Astrocyte of the spinal cord (primary cell): ENCODE measurements at regions not wholly inside any gene's neighbourhood (a gene's known extent, or its start where the extent isn't known, plus 50 kb on each side); places are given as distances from the start of the nearest gene placed in this dataset.

Experiments used
- DNase-seq: peaks from one replicate; pipeline ENCODE4 v3.0.0; 2011; ENCODE audit warnings: low read depth, low spot score
- H3K4me3 ChIP-seq: 2 replicates; pipeline ENCODE4 v1.5.1; 2011; ENCODE audit warnings: low read depth, mild to moderate bottlenecking, low read length, moderate library complexity
- in situ Hi-C: cut with HindIII; loops from 2 replicates; pipeline ENCODE4 v1.10.0; 2017; ENCODE audit warnings: low sequenced_read_pairs
- TF ChIP-seq, protein P1 (sequence below): IDR thresholded peaks from 2 replicates; pipeline ENCODE4 v1.5.1; 2012; ENCODE audit warnings: low read depth, mild to moderate bottlenecking, low read length, inconsistent platforms

DNA sequence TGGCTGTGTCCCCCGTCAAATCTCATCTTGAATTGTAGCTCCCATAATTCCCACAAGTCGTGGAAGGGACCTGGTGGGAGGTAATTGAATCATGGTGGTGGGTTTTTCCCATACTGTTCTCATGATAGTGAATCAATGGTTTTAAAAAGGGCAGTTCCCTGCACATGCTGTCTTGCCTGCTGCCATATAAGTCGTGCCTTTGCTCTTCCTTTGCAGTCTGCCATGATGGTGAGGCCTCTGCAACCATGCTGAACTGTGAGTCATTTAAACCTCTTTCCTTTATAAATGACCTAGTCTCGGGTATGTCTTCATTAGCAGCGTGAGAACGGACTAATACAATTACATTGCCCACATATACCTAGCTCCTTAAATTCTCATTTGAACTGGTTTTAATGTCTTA, 353.0 kb upstream of the KLF4 start:
- no peak overlapping the region for H3K4me3 ChIP-seq
- DNase-seq = no peak
- in situ Hi-C loops = no loop called here
- TF ChIP-seq, protein P1, sequence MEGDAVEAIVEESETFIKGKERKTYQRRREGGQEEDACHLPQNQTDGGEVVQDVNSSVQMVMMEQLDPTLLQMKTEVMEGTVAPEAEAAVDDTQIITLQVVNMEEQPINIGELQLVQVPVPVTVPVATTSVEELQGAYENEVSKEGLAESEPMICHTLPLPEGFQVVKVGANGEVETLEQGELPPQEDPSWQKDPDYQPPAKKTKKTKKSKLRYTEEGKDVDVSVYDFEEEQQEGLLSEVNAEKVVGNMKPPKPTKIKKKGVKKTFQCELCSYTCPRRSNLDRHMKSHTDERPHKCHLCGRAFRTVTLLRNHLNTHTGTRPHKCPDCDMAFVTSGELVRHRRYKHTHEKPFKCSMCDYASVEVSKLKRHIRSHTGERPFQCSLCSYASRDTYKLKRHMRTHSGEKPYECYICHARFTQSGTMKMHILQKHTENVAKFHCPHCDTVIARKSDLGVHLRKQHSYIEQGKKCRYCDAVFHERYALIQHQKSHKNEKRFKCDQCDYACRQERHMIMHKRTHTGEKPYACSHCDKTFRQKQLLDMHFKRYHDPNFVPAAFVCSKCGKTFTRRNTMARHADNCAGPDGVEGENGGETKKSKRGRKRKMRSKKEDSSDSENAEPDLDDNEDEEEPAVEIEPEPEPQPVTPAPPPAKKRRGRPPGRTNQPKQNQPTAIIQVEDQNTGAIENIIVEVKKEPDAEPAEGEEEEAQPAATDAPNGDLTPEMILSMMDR = no peak

DNA sequence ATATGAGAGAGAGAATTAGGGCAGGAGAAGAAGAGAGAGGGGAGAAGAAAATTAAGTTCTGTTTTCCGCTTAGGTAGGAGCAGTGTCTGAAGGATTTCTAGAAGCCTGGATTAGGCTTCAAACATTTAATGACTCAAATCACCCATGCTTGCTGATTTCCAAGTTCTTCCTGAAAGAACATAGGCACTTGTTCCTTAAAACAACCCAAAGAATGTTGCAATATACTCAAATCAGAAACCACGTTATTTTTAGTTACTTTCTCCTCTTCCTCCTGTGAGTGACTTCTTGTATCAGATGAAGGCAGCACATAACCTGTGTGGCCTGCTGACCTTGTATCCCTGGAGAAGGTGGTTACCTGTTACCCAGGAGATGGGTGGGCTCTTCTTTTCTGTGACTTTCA, 351.5 kb upstream of the KLF4 start:
- H3K4me3 ChIP-seq = no peak overlapping the region
- no peak for DNase-seq
- TF ChIP-seq, protein P1 = no peak
- in situ Hi-C loops = no loop called here

DNA sequence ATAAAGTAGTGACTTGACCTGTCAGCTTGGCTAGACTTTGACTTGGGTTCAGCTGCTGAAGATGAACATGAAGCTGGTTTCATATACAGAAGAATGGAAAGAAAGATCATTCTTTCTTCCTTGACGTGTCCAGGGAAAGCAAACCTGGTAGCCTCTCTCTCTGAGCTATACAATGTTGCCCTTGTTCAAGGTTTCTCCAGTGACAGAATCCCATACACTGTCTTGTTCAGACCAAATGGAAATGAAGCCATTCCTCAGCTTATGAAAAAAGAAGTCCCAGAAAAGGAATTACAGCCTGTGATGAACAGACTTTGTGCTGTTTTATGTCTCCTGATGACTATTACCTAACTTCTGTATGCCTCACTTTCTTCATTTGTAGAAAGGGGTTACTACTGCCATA, 349.8 kb upstream of the KLF4 start:
- no peak for DNase-seq
- TF ChIP-seq, protein P1 = no peak
- H3K4me3 ChIP-seq = no peak overlapping the region
- in situ Hi-C loops = no loop called here

DNA sequence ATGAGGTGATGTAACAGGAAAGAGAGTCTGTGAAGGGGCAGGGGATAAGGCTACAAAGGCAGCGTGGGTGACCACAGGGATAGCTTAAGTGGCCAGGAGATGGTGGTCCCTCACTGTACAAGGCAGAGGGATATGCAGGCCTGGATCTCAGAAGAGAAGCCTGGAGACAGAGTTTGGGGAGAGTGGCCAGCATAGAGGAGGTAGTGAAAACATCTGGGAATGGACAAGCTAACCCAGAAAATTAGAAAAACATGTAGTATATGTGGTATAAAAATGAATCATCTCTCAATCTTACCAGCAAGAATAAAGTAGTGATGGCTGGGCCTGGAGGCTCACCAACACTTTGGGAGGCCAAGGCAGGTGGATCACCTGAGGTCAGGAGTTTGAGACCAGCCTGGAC, 349.2 kb upstream of the KLF4 start:
- DNase-seq = no peak
- in situ Hi-C loops = no loop called here

DNA sequence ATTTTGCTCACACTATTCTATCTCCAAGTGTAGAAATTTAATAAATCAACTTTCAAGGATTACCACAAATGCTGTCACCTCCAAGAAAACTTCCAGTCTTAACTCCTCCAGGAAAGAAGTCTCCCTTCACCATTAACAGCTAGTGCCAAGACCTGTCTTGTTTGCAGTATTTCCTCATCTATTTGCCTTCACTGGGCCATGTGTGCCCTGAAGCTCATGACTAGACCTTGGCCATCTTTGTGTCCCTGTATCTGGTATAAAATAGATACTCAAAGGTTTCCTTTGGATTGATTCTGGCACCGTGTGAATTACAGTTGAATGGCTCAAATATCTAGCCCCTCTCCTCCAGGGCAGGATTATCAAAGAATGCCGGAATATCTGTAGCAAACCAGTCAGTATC, 346.7 kb upstream of the KLF4 start:
- TF ChIP-seq, protein P1 = no peak
- in situ Hi-C loops = no loop called here

More for the DNA sequence above, 349.2 kb upstream of the KLF4 start:
- TF ChIP-seq, protein P1 = no peak
- no peak overlapping the region for H3K4me3 ChIP-seq

DNA sequence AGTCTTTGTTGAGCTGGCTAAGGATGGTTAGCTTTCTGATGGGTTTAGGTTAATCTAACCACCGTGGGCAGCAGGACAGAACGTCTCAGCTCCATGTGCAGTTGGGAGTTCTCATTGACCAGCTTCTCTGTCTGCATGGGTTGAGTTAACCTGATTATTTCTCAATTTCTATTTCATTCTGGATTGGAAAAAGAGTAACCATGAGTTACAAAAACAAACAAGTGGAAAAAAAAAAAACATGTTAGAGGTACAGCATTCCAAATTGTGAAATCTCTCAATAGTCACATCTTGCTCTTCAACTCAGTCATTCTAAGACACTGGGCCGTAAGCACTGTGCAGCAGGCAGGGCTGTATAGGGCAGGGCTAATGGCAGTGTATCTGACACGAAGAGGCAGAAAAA, 343.7 kb upstream of the KLF4 start:
- DNase-seq = no peak
- TF ChIP-seq, protein P1 = no peak
- H3K4me3 ChIP-seq = no peak overlapping the region
- in situ Hi-C loops = no loop called here

More for the DNA sequence above, 346.7 kb upstream of the KLF4 start:
- DNase-seq = no peak
- H3K4me3 ChIP-seq = no peak overlapping the region

DNA sequence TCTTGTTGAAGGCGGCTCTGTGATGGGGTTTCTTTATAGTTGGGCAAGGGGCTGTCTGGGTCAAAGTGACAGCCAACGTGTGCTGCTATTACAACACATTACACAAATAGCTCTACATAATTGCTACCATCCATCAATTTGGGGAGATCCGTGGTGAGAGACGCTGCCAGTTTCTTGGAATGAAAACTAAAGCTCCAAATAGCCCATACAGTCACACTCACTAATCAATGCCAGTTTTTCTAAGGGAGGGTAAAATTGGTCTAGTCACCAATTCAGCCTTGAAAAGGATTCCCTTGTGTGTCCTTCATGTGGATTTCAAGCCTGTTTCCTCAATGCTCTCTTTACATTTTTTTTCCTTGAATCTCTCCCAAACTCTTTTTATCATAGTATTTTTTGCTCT, 343.3 kb upstream of the KLF4 start:
- TF ChIP-seq, protein P1 = no peak
- no peak for DNase-seq
- no peak overlapping the region for H3K4me3 ChIP-seq
- in situ Hi-C loops = no loop called here
